Suprapubic skin (tissue), 4 donors: ENCODE measurements at regions not wholly inside any gene's neighbourhood (a gene's known extent, or its start where the extent isn't known, plus 50 kb on each side); places are given as distances from the start of the nearest gene placed in this dataset.

ENCODE experiments used
- POLR2A ChIP-seq, 2 donors: fragments of 450-650 bp; IDR thresholded peaks; one replicate each; pipeline ENCODE4 v1.6.1; 2017; ENCODE audit warnings: antibody characterized with exemption in 2 of 2, mild to moderate bottlenecking in 2 of 2, moderate library complexity in 2 of 2
- POLR2AphosphoS5 ChIP-seq, 3 donors: sonication (generic); formaldehyde crosslinking; IDR thresholded peaks; one replicate each; pipeline ENCODE4 v1.6.1; 2017; ENCODE audit warnings: antibody characterized with exemption in 3 of 3
- TF ChIP-seq, protein P1 (sequence below), 2 donors: fragments of 200-600 bp in 1 of 2; fragments of 450-650 bp in 1 of 2; sonication (generic) in 1 of 2; IDR thresholded peaks; one replicate each; pipeline ENCODE4 v1.5.1; 2016 to 2019; ENCODE audit warnings: antibody characterized with exemption in 2 of 2, mild to moderate bottlenecking in 1 of 2, moderate library complexity in 1 of 2

DNA sequence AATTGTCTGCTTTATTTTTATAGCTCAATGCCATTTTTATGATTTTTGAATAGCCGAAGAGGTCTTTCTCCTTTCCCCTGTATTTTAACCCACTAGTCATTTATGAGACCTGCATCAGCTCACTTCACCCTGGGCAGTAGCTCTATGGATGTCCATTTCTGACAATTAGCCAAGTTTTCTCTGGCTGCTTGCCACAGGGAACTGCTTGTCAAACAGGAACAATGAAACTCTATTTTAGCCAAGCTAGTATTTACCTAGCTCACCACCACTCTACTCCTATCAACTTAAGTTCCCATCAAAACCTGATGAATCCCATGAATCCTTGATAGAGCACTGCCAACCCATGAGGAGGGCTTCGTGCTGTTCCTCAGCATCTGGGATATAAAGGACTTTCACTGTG, 406.7 kb downstream of the RWDD3 start:
- TF ChIP-seq, protein P1, sequence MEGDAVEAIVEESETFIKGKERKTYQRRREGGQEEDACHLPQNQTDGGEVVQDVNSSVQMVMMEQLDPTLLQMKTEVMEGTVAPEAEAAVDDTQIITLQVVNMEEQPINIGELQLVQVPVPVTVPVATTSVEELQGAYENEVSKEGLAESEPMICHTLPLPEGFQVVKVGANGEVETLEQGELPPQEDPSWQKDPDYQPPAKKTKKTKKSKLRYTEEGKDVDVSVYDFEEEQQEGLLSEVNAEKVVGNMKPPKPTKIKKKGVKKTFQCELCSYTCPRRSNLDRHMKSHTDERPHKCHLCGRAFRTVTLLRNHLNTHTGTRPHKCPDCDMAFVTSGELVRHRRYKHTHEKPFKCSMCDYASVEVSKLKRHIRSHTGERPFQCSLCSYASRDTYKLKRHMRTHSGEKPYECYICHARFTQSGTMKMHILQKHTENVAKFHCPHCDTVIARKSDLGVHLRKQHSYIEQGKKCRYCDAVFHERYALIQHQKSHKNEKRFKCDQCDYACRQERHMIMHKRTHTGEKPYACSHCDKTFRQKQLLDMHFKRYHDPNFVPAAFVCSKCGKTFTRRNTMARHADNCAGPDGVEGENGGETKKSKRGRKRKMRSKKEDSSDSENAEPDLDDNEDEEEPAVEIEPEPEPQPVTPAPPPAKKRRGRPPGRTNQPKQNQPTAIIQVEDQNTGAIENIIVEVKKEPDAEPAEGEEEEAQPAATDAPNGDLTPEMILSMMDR (IDR thresholded peaks at IDR 0.05): no peak
- no peak for TF ChIP-seq POLR2AphosphoS5 (IDR thresholded peaks at IDR 0.05)
- TF ChIP-seq POLR2A (IDR thresholded peaks at IDR 0.05): no peak
